ENCODE measurements at regions not wholly inside any gene's neighbourhood (a gene's known extent, or its start where the extent isn't known, plus 50 kb on each side); places are given as distances from the start of the nearest gene placed in this dataset.

DNA sequence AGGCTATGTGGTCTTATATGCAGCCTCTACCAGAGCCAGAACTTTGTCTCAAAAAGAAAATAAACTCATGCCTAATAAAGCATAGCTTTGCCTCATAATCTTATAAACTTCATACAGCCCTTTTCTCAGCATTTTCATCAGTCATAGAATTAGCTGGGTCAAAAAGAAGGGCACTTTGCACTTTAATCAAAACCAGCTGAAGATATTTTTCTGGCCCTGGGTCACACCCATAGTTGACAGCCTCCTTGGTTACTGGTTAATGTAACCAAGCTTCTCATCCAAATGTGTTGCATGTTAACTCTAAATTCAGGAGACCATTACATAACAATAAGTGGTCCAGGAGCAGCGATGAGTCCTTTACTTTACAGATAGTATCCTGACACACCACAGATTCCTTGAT is 558.2 kb downstream of the FLRT2 start:
- TF ChIP-seq, protein P1, sequence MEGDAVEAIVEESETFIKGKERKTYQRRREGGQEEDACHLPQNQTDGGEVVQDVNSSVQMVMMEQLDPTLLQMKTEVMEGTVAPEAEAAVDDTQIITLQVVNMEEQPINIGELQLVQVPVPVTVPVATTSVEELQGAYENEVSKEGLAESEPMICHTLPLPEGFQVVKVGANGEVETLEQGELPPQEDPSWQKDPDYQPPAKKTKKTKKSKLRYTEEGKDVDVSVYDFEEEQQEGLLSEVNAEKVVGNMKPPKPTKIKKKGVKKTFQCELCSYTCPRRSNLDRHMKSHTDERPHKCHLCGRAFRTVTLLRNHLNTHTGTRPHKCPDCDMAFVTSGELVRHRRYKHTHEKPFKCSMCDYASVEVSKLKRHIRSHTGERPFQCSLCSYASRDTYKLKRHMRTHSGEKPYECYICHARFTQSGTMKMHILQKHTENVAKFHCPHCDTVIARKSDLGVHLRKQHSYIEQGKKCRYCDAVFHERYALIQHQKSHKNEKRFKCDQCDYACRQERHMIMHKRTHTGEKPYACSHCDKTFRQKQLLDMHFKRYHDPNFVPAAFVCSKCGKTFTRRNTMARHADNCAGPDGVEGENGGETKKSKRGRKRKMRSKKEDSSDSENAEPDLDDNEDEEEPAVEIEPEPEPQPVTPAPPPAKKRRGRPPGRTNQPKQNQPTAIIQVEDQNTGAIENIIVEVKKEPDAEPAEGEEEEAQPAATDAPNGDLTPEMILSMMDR (conservative IDR thresholded peaks at IDR 0.05): no peak
- no peak for TF ChIP-seq ZFX (IDR thresholded peaks at IDR 0.05)
- no peak overlapping the region for H3K27ac ChIP-seq

GRCh38 chr14:86087377-86087776 is 557.4 kb downstream of the FLRT2 start:
- TF ChIP-seq ZFX (IDR thresholded peaks at IDR 0.05): no peak
- TF ChIP-seq, protein P1 (conservative IDR thresholded peaks at IDR 0.05): no peak
- no peak overlapping the region for H3K27ac ChIP-seq

DNA sequence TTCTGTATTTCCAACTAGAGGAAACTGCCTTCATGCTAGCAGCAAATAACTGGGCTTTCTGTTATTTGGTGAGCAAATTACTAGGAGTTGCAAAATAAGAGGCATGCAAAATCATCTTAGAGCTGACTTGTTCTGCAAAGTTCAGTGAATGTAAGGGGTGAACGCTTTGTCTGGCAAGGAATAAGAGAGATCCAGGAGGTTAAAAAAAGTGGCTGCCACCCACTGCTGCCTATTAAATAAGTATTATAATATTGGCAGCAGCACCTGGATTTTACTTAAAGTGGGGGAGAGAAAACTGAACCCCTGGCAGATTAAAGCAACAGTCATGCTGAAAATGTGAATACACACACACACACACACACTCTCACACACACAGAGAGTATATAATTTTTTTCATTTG is 557.0 kb downstream of the FLRT2 start:
- no peak overlapping the region for H3K27ac ChIP-seq
- TF ChIP-seq, protein P1 (conservative IDR thresholded peaks at IDR 0.05): no peak
- no peak for TF ChIP-seq ZFX (IDR thresholded peaks at IDR 0.05)

DNA sequence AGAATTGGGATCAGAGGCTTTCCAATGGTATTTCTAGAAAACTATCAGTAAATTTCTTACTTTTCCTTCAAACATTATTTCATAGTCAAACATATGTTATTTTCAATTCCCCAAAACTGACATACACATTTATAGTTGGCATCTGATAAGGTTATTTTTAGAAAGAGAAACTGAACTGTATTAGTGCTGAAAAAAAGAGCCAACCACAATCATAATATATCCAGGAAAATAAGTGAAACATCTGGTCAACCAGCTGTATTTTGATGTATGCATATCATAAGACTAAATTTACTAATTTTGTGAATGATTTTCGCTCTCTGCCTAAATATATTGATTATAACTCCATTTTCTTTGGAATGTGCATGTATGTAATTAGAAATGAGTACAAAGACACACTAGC is 554.2 kb downstream of the FLRT2 start:
- TF ChIP-seq, protein P1 (conservative IDR thresholded peaks at IDR 0.05): no peak
- no peak for TF ChIP-seq ZFX (IDR thresholded peaks at IDR 0.05)
- no peak overlapping the region for H3K27ac ChIP-seq

- TF ChIP-seq, protein P1 (conservative IDR thresholded peaks at IDR 0.05): no peak
- TF ChIP-seq ZFX (IDR thresholded peaks at IDR 0.05): no peak
- H3K27ac ChIP-seq: no peak overlapping the region
These were observed 553.7 kb downstream of the FLRT2 start for GRCh38 chr14:86083616-86084015.

- no peak overlapping the region for H3K27ac ChIP-seq
- TF ChIP-seq, protein P1 (conservative IDR thresholded peaks at IDR 0.05): no peak
- no peak for TF ChIP-seq ZFX (IDR thresholded peaks at IDR 0.05)
These were observed 542.4 kb downstream of the FLRT2 start for GRCh38 chr14:86072116-86072894.

- no peak overlapping the region for H3K27ac ChIP-seq
- TF ChIP-seq, protein P1 (conservative IDR thresholded peaks at IDR 0.05): no peak
- TF ChIP-seq ZFX (IDR thresholded peaks at IDR 0.05): no peak
These were observed 536.7 kb downstream of the FLRT2 start for GRCh38 chr14:86066651-86067050.

All from C4-2B (cell line).